GM10248 (cell line): ENCODE measurements at regions not wholly inside any gene's neighbourhood (a gene's known extent, or its start where the extent isn't known, plus 50 kb on each side); places are given as distances from the start of the nearest gene placed in this dataset.

Experiments used
- CTCF ChIA-PET: fragments of 300-600 bp; sonication (Branson Sonifier 250); formaldehyde crosslinking; extraction: SDS; loops from one replicate; lab custom pipeline; 2021; ENCODE audit warnings: antibody characterized with exemption; lab: Yijun Ruan, JAX
- POLR2A ChIA-PET: fragments of 350-650 bp; sonication (Branson Sonifier 250); formaldehyde crosslinking; extraction: SDS; loops from one replicate; lab custom pipeline; 2020; ENCODE audit warnings: antibody characterized with exemption; lab: Yijun Ruan, JAX
- DNase-seq: peaks from one replicate; pipeline ENCODE4 v3.0.0; 2012; ENCODE audit errors: extremely low spot score
- CTCF ChIP-seq: IDR thresholded peaks from 2 replicates; pipeline ENCODE4 v1.5.1; 2012; ENCODE audit warnings: mild to moderate bottlenecking, low read depth; ENCODE audit errors: extremely low read depth, missing control alignments, control extremely low read depth

- ChIA-PET CTCF (no interaction called here), POLR2A (no interaction called here)
- no peak for DNase-seq
- no peak for TF ChIP-seq CTCF
Measured at GRCh38 chr13:89610331-89610730, 1737.2 kb upstream of the MIR17HG start.

- DNase-seq, result no peak
- POLR2A ChIA-PET, result no interaction called here
- CTCF ChIA-PET, result no interaction called here
- no peak for TF ChIP-seq CTCF
Measured at GRCh38 chr13:89610881-89611280, 1736.6 kb upstream of the MIR17HG start.

GRCh38 chr13:89627996-89628395 is 1719.5 kb upstream of the MIR17HG start:
- ChIA-PET POLR2A (no interaction called here), CTCF (no interaction called here)
- DNase-seq, result no peak
- no peak for TF ChIP-seq CTCF

- CTCF ChIA-PET, result no interaction called here
- DNase-seq, result no peak
- POLR2A ChIA-PET, result no interaction called here
- no peak for TF ChIP-seq CTCF
Measured at GRCh38 chr13:89628567-89628966, 1718.9 kb upstream of the MIR17HG start.

- ChIA-PET POLR2A (no interaction called here), CTCF (no interaction called here)
- no peak for TF ChIP-seq CTCF
- DNase-seq, result no peak
Measured at GRCh38 chr13:89650226-89650625, 1697.3 kb upstream of the MIR17HG start.

GRCh38 chr13:89660752-89661151 is 1686.7 kb upstream of the MIR17HG start:
- ChIA-PET CTCF (no interaction called here), POLR2A (no interaction called here)
- no peak for DNase-seq
- TF ChIP-seq CTCF, result no peak

GRCh38 chr13:89673789-89674311 is 1673.6 kb upstream of the MIR17HG start:
- DNase-seq, result no peak
- TF ChIP-seq CTCF, result no peak
- ChIA-PET POLR2A (no interaction called here), CTCF (no interaction called here)
